Gastroesophageal sphincter (tissue), 3 donors: ENCODE measurements at regions not wholly inside any gene's neighbourhood (a gene's known extent, or its start where the extent isn't known, plus 50 kb on each side); places are given as distances from the start of the nearest gene placed in this dataset.

Experiments
- CTCF ChIP-seq, 4 experiments: fragments of 200-600 bp in 2 of 4; fragments of 450-650 bp in 2 of 4; sonication (generic) in 1 of 4; IDR thresholded peaks; one replicate each; pipeline ENCODE4 v1.5.1; 2017 to 2019; ENCODE audit warnings: antibody characterized with exemption in 4 of 4, mild to moderate bottlenecking in 2 of 4, moderate library complexity in 2 of 4
- POLR2A ChIP-seq, 2 donors: fragments of 450-650 bp; IDR thresholded peaks; one replicate each; pipeline ENCODE4 v1.6.1; 2017; ENCODE audit warnings: antibody characterized with exemption in 2 of 2, mild to moderate bottlenecking in 2 of 2, moderate library complexity in 1 of 2
- POLR2AphosphoS5 ChIP-seq: sonication (generic); formaldehyde crosslinking; IDR thresholded peaks from one replicate; pipeline ENCODE4 v1.6.1; 2017; ENCODE audit warnings: antibody characterized with exemption

- TF ChIP-seq POLR2A (IDR thresholded peaks at IDR 0.05): no peak
- TF ChIP-seq CTCF (IDR thresholded peaks at IDR 0.05): no peak
- TF ChIP-seq POLR2AphosphoS5: no peak
Measured at GRCh38 chr6:159102373-159103160, 57.8 kb upstream of the TAGAP start.
